ENCODE measurements at regions not wholly inside any gene's neighbourhood (a gene's known extent, or its start where the extent isn't known, plus 50 kb on each side); places are given as distances from the start of the nearest gene placed in this dataset.
"Not testable (repeated sequence)": the region's sequence is repeated elsewhere in the genome, so short reads cannot be mapped to it uniquely, and the experiment has no call there.

DNA sequence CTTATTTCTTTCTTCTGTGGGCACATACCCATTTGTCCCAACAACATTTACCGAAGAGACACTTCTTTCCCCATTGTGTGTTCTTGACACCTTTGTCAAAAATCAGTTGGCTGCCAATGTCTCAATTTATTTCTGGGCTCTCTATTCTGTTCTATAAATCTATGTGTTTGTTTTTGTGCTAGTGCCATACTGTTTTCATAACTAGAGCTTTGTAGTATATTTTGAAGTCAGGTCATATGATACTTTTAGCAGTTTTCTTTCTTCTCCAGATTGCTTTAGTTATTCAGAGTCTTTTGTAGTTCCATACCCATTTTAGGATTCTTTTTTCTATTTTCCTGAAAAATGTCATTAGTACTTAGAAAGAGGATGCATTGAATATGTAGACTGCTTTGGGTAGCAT, 1276.3 kb downstream of the SLITRK1 start:
- no peak for DNase-seq (ENCODE audit: low read depth in 2 of 2)

DNA sequence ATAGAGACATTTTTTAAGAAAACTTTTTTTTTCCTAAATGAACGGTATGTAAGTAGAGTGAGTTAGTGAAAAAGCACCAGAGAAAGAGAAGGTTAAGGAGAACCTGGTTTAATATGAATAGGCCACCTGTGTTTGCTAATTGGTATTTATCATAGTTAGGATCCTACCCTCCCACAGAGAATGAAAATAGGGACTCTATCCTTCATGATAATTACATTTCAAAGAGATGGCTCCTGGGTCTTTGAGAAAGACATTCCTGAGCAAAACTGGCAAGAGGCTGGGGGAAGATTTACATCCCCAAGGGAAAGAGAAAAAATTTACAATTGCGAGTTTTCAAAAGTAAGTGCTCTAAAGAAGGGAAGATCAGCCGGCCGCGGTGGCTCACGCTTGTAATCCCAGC, 1284.5 kb downstream of the SLITRK1 start:
- DNase-seq (ENCODE audit: low read depth in 2 of 2): no peak

GRCh38 chr13:82593239-82593638, 1289.0 kb downstream of the SLITRK1 start:
- no peak for DNase-seq (ENCODE audit: low read depth in 2 of 2)

- DNase-seq (ENCODE audit: low read depth in 2 of 2): no peak
These were observed 1310.6 kb downstream of the SLITRK1 start for GRCh38 chr13:82571653-82572052.

- DNase-seq (ENCODE audit: low read depth in 2 of 2): no peak
These were observed 1312.7 kb downstream of the SLITRK1 start for GRCh38 chr13:82569581-82569980.

DNA sequence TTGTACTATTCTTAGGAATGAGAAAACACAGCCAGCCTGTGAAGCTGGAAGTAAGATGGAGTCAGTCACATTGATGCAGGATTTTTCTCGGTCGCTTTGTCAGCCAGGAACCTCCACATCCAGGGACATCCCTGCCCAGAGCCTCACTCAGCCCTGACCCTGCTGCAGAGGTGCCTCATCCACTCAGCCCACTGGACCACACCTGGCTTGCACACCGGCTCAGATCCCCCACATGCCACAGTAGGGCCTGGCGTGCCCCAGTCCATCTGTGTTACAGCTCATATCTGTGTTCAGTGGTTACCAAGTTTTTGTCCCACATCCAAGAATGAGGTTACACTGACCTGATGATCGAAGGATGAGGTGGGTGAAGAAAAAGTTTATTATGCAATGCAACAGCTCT, 1315.4 kb downstream of the SLITRK1 start:
- no peak for DNase-seq (ENCODE audit: low read depth in 2 of 2)

- DNase-seq (ENCODE audit: low read depth in 2 of 2): no peak
These were observed 1317.1 kb downstream of the SLITRK1 start for GRCh38 chr13:82565201-82565600.

DNA sequence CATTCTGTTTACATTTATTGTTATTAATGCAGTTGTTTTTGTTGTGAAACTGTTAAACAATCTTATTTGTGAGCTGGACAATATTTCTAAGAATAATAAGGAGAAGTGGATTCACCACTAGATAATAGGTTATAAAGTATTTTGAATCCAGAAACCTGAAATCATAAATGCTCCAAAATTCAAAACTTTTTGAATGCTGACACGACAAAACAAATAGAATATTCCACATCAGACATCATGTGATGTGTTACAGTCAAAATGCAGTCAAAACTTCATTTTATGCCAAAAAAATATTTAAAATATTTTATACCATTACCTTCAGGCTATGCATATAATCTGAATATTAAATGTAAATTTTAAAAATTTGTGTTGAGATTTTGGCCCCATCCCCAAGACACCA, 1321.4 kb downstream of the SLITRK1 start:
- DNase-seq (ENCODE audit: low read depth in 2 of 2): no peak

DNA sequence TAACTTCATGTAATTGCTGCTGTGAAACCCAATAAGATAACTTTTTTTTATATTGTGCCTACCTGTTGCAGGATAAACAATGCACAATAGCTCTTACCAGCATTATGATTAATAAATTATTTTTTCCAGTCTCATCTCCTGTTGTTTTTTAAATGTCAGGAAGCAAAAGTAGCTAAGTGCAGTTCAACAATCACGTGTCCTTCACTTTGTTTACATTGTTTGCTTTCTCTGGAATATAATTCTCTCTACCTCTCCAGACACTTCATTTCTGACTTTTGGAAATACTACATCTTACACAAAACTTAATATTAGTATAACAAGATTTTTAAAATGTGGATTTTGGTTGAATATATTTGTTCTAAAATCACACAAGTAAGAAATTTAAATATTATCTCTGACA, 1359.4 kb downstream of the SLITRK1 start:
- DNase-seq (ENCODE audit: low read depth in 2 of 2): no peak

- DNase-seq (ENCODE audit: low read depth in 2 of 2): no peak
These were observed 1375.4 kb downstream of the SLITRK1 start for GRCh38 chr13:82506805-82507414.

- DNase-seq (ENCODE audit: low read depth in 2 of 2): no peak
These were observed 1380.4 kb downstream of the SLITRK1 start for GRCh38 chr13:82501834-82502233.

- no peak for DNase-seq (ENCODE audit: low read depth in 2 of 2)
These were observed 1401.9 kb downstream of the SLITRK1 start for GRCh38 chr13:82480415-82480814.

- no peak for DNase-seq (ENCODE audit: low read depth in 2 of 2)
These were observed 1404.8 kb downstream of the SLITRK1 start for GRCh38 chr13:82477436-82477835.

DNA sequence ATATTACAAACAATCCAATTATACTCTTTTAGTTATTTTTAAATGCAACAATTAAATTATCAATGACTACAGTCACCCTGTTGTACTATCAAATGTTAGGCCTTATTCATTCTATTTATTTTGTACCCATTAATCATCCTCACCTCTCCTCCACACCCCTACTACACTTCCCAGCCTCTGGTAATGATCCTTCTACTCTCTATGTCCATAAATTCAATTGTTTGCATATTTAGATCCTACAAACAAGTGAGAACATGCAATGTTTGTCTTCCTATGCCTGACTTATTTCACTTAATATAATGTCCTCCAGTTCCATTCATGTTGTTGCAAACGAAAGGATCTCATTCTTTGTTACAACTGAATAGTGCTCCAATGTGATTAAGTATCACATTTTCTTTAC, 1414.6 kb downstream of the SLITRK1 start:
- DNase-seq (ENCODE audit: low read depth in 2 of 2): no peak

- DNase-seq (ENCODE audit: low read depth in 2 of 2): not testable (repeated sequence)
These were observed 1422.7 kb downstream of the SLITRK1 start for GRCh38 chr13:82459575-82459974.

- DNase-seq (ENCODE audit: low read depth in 2 of 2): no peak
These were observed 1424.1 kb downstream of the SLITRK1 start for GRCh38 chr13:82458169-82458568.

DNA sequence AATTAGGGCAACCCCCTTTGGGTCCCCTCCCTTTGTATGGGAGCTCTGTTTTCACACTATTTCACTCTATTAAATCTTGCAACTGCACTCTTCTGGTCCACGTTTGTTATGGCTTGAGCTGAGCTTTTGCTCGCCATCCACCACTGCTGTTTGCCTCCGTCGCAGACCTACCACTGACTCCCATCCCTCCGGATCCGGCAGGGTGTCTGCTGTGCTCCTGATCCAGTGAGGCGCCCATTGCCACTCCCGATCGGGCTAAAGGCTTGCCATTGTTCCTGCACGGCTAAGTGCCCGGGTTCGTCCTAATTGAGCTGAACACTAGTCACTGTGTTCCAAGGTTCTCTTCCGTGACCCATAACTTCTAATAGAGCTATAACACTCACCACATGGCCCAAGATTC, 1424.7 kb downstream of the SLITRK1 start:
- not testable (repeated sequence) for DNase-seq (ENCODE audit: low read depth in 2 of 2)

GRCh38 chr13:82447416-82448077, 1434.7 kb downstream of the SLITRK1 start:
- no peak for DNase-seq (ENCODE audit: low read depth in 2 of 2)

- DNase-seq (ENCODE audit: low read depth in 2 of 2): no peak
These were observed 1442.9 kb downstream of the SLITRK1 start for GRCh38 chr13:82439159-82439904.

GRCh38 chr13:82438320-82438719, 1444.0 kb downstream of the SLITRK1 start:
- no peak for DNase-seq (ENCODE audit: low read depth in 2 of 2)

DNA sequence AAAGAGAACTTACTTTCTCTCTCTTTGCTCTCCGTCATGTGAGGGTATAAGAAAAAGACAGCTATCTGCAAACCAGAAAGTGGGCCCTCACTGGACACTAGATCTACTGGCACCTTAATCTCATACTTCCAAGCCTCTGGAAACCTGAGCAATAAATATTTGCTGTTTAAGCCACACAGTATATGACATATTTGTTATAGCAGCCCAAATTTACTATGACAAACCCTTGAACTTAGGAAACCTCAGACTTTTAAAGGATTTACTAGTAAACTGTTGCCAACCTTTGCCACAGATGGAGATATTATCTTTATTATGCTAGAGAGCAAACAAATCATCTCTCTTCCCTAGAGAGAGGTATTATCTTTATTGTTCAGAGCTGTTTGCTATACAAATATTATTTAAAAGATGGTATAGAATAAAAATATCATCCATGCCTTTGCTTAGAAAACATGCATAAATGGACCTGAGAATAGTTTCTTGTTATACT, 1446.1 kb downstream of the SLITRK1 start:
- DNase-seq (ENCODE audit: low read depth in 2 of 2): no peak

- DNase-seq (ENCODE audit: low read depth in 2 of 2): no peak
These were observed 1449.3 kb downstream of the SLITRK1 start for GRCh38 chr13:82432949-82433348.

GRCh38 chr13:82412749-82413148, 1469.5 kb downstream of the SLITRK1 start:
- no peak for DNase-seq (ENCODE audit: low read depth in 2 of 2)
